GM03348 (cell line): ENCODE measurements at regions not wholly inside any gene's neighbourhood (a gene's known extent, or its start where the extent isn't known, plus 50 kb on each side); places are given as distances from the start of the nearest gene placed in this dataset.

Source experiments
- DNase-seq: peaks from one replicate; pipeline ENCODE4 v3.0.0; 2012; ENCODE audit warnings: low spot score

GRCh38 chr13:106873810-106874209 is 305.9 kb upstream of the ARGLU1 start:
- DNase-seq: no peak

GRCh38 chr13:106867249-106867648 is 299.3 kb upstream of the ARGLU1 start:
- DNase-seq: no peak

- no peak for DNase-seq
Measured at GRCh38 chr13:106865716-106866440, 297.9 kb upstream of the ARGLU1 start.

GRCh38 chr13:106859533-106859904 is 291.6 kb upstream of the ARGLU1 start:
- DNase-seq: no peak

GRCh38 chr13:106858903-106859532 is 291.1 kb upstream of the ARGLU1 start:
- DNase-seq: no peak

- DNase-seq: no peak
Measured at GRCh38 chr13:106852436-106852835, 284.5 kb upstream of the ARGLU1 start.

GRCh38 chr13:106850973-106851650 is 283.2 kb upstream of the ARGLU1 start:
- no peak for DNase-seq

- DNase-seq: no peak
Measured at GRCh38 chr13:106846571-106847448, 278.9 kb upstream of the ARGLU1 start.

- DNase-seq: no peak
Measured at GRCh38 chr13:106836186-106836802, 268.4 kb upstream of the ARGLU1 start.

- no peak for DNase-seq
Measured at GRCh38 chr13:106835477-106835876, 267.5 kb upstream of the ARGLU1 start.

- DNase-seq: no peak
Measured at GRCh38 chr13:106821979-106822378, 254.0 kb upstream of the ARGLU1 start.

GRCh38 chr13:106819413-106820180 is 251.7 kb upstream of the ARGLU1 start:
- no peak for DNase-seq

- no peak for DNase-seq
Measured at GRCh38 chr13:106818971-106819370, 251.0 kb upstream of the ARGLU1 start.

GRCh38 chr13:106815545-106815944 is 247.6 kb upstream of the ARGLU1 start:
- DNase-seq: no peak

- DNase-seq: no peak
Measured at GRCh38 chr13:106814463-106814862, 246.5 kb upstream of the ARGLU1 start.

GRCh38 chr13:106810069-106810468 is 242.1 kb upstream of the ARGLU1 start:
- no peak for DNase-seq

- DNase-seq: no peak
Measured at GRCh38 chr13:106804991-106805390, 237.1 kb upstream of the ARGLU1 start.

- DNase-seq: no peak
Measured at GRCh38 chr13:106802917-106803316, 235.0 kb upstream of the ARGLU1 start.

- no peak for DNase-seq
Measured at GRCh38 chr13:106799781-106800335, 231.9 kb upstream of the ARGLU1 start.

- no peak for DNase-seq
Measured at GRCh38 chr13:106797081-106797640, 229.2 kb upstream of the ARGLU1 start.
